ENCODE measurements at regions not wholly inside any gene's neighbourhood (a gene's known extent, or its start where the extent isn't known, plus 50 kb on each side); places are given as distances from the start of the nearest gene placed in this dataset.

DNA sequence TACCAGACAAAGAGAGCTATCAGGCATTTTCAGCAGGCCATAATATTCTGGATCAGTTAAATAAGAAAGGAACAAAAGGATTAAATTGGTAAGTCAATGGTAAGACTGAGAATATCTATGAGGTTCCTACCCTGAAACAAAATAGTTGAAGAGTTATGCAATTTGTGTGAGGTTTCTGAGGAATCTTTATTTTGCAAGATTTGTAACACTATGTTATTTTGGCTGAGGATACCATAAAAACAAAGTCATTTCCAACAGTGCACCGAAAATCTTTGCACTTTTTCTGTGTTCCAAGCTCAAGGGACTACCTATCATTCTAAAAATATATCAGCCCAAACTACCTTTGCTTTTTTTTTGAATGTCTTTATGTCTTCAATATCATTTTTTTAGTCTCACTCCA is 383.3 kb upstream of the CITED2 start:
- DNase-seq (ENCODE audit: extremely low read depth in 1 of 4, low spot score in 3 of 4): no peak
- Histone ChIP-seq H4K20me1 (replicated peaks; ENCODE audit: control insufficient read depth, insufficient read depth, low read length) (no peaks in the 10 kb centered on the region), H3K36me3 (ENCODE audit: control insufficient read depth, insufficient read depth, low read length) (no peaks in the 10 kb centered on the region), H3K4me3 (no peak overlapping the region), H3K79me2 (ENCODE audit: control insufficient read depth, insufficient read depth, low read length) (no peaks in the 10 kb centered on the region), H3K9me1 (ENCODE audit: control insufficient read depth, insufficient read depth, low read length) (no peaks in the 10 kb centered on the region), H3K9me3 (replicated peaks; ENCODE audit: control insufficient read depth, insufficient read depth, low read depth, low read length) (no peaks in the 10 kb centered on the region), H3K27ac (ENCODE audit: extremely low read depth, low read depth, low read length) (no peak overlapping the region), H3K4me1 (replicated peaks in 1 of 2; ENCODE audit: control insufficient read depth in 2 of 2, insufficient read depth in 2 of 2, low read length in 2 of 2) (0 out of 5 replicates have a peak, but pooled peaks cover 0 to 3% of the 10 kb centered on the region in 2 experiments), H3K9ac (ENCODE audit: insufficient read depth in 1 of 2, low read depth in 2 of 2, low read length in 2 of 2) (no peak overlapping the region), H3K27me3 (ENCODE audit: control insufficient read depth in 2 of 2, insufficient read depth in 2 of 2, low read length in 2 of 2) (no peaks in the 10 kb centered on the region), H2AFZ (ENCODE audit: low read depth, low read length) (no peak overlapping the region), H3K4me2 (ENCODE audit: insufficient read depth, low read length) (no peak overlapping the region)
- ATAC-seq: no peak
- ChIA-PET CTCF (ENCODE audit: low intra/inter-chr PET ratio) (no interaction called here), POLR2A (interaction anchor here (0.6 to 1.0 kb wide), 4 partner anchors 8 to 384 kb away, joined by 3 to 4 read pairs (median 3); partner anchors contain the start of gene CITED2)
- WGBS (ENCODE audit: insufficient coverage, low coverage, missing lambda C conversion rate): 12% methylated on average over 1 of the region's 1 CpG
- no peak for FAIRE-seq
- BruUV-seq (replicated peaks): no TSS peak
- TF ChIP-seq, protein P1, sequence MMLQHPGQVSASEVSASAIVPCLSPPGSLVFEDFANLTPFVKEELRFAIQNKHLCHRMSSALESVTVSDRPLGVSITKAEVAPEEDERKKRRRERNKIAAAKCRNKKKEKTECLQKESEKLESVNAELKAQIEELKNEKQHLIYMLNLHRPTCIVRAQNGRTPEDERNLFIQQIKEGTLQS (IDR thresholded peaks at IDR 0.05): no peak
- TF ChIP-seq, protein P1 (CRISPR knock-in tag; conservative IDR thresholded peaks at IDR 0.05): no peak
- TF ChIP-seq ZBTB7A (IDR thresholded peaks at IDR 0.05; ENCODE audit: borderline replicate concordance, control insufficient read depth, low read depth, low read length): no peak
- TF ChIP-seq PHF20 (IDR thresholded peaks at IDR 0.05; ENCODE audit: partially characterized antibody): no peak
- no peak for TF ChIP-seq KLF6 (CRISPR knock-in tag; IDR thresholded peaks at IDR 0.05; ENCODE audit: borderline replicate concordance)
- TF ChIP-seq ESRRB (CRISPR knock-in tag; IDR thresholded peaks at IDR 0.05; ENCODE audit: borderline replicate concordance): no peak
- TF ChIP-seq SMARCA5 (IDR thresholded peaks at IDR 0.05): no peak
- TF ChIP-seq GTF2A2 (tag; IDR thresholded peaks at IDR 0.05): no peak
- TF ChIP-seq RBM17 (IDR thresholded peaks at IDR 0.05; ENCODE audit: borderline replicate concordance, low read depth, low read length): no peak
- TF ChIP-seq HNRNPK (IDR thresholded peaks at IDR 0.05; ENCODE audit: low read depth, low read length, poor library complexity, severe bottlenecking): no peak
- no peak for TF ChIP-seq SMAD3 (CRISPR knock-in tag; conservative IDR thresholded peaks at IDR 0.05)
- no peak for TF ChIP-seq HNRNPLL (IDR thresholded peaks at IDR 0.05; ENCODE audit: low read depth, low read length, poor library complexity, severe bottlenecking)
- no peak for TF ChIP-seq GABPB1 (CRISPR knock-in tag; IDR thresholded peaks at IDR 0.05)
- TF ChIP-seq RBM22 (IDR thresholded peaks at IDR 0.05; ENCODE audit: low read depth, low read length, poor library complexity, severe bottlenecking): no peak
- no peak for TF ChIP-seq FUS (optimal IDR thresholded peaks at IDR 0.05; ENCODE audit: low read depth, low read length)
- no peak for TF ChIP-seq ZNF444 (CRISPR knock-in tag; IDR thresholded peaks at IDR 0.05)
- no peak for TF ChIP-seq PTTG1 (tag; IDR thresholded peaks at IDR 0.05; ENCODE audit: low read depth)
- TF ChIP-seq, protein P2, sequence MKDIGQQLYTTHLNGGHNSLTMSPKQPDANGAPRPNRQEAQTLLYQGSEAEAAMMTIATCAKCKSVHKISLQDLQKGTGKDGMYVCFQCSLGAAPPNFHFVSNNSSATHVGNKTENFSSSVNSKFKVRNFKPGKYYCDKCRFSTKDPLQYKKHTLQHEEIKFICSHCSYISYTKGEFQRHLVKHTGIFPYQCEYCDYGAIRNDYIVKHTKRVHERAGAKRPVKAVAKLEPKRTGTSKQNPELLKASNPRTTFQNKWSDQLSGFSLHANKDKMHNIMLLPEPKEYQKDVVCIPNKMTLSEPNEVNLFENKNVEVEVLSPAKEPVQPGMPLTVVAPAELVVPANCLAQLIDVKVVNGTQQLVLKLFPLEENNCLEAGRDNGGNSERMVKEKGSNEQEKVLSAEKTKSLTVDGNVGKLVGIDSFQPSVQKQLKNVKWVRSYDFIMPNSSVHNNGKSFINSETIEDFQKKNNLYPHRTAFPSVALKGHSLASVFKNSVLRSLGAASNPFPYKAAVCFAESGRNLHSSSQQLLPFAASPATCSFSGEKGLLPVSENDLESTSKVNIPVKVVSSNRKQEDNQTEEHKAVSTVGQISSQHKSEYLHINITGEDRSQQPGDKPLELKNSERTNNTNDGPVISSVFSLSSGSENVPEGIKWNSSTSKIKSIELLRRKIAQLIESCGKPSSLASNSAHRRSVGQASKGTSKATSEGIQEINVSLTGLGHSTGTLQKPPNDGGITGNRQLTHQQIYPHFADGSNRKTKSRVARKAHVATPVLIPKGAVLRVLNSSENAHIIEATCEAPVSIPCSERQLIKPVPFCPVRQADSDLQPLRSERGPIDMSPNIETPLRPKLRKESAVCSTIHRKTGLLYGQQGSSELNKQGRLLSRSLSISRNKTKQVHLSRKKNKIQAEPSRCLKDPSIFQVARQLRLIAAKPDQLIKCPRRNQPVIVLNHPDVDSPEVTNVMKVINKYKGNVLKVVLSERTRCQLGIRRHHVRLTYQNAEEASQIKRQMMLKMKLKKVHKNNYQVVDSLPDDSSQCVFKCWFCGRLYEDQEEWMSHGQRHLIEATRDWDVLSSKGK (CRISPR knock-in tag; IDR thresholded peaks at IDR 0.05): no peak
- intact Hi-C loops (cut with micrococcal nuclease) (no loop called here), in situ Hi-C loops (cut with MboI) (no loop called here)

Measured in K562 (cell line).